Stimulated activated CD8-positive, alpha-beta memory T cell treated with anti-CD3 and anti-CD28 coated beads, Interleukin-15, amount 100 ng/mL, for 1 hour (primary cell): ENCODE measurements at regions not wholly inside any gene's neighbourhood (a gene's known extent, or its start where the extent isn't known, plus 50 kb on each side); places are given as distances from the start of the nearest gene placed in this dataset.
"Not testable (repeated sequence)": the region's sequence is repeated elsewhere in the genome, so short reads cannot be mapped to it uniquely, and the experiment has no call there.

ENCODE experiments used
- DNase-seq: peaks from one replicate; pipeline ENCODE4 v3.0.0-alpha.2; 2020; ENCODE audit warnings: low read depth

- DNase-seq: no peak
These were observed 374.1 kb upstream of the ACO1 start for GRCh38 chr9:32010322-32010721.

GRCh38 chr9:32011049-32011448 is 373.4 kb upstream of the ACO1 start:
- no peak for DNase-seq

GRCh38 chr9:32015795-32016194 is 368.6 kb upstream of the ACO1 start:
- DNase-seq: no peak

- no peak for DNase-seq
These were observed 338.9 kb upstream of the ACO1 start for GRCh38 chr9:32045513-32045912.

- DNase-seq: no peak
These were observed 317.2 kb upstream of the ACO1 start for GRCh38 chr9:32067261-32067660.

GRCh38 chr9:32069169-32069813 is 315.2 kb upstream of the ACO1 start:
- no peak for DNase-seq

- DNase-seq: no peak
These were observed 314.5 kb upstream of the ACO1 start for GRCh38 chr9:32069969-32070368.

- no peak for DNase-seq
These were observed 311.9 kb upstream of the ACO1 start for GRCh38 chr9:32072570-32072969.

- DNase-seq: no peak
These were observed 292.4 kb upstream of the ACO1 start for GRCh38 chr9:32092031-32092430.

GRCh38 chr9:32117291-32117690 is 267.2 kb upstream of the ACO1 start:
- DNase-seq: no peak

GRCh38 chr9:32128546-32128945 is 255.9 kb upstream of the ACO1 start:
- no peak for DNase-seq

- not testable (repeated sequence) for DNase-seq
These were observed 253.7 kb upstream of the ACO1 start for GRCh38 chr9:32130709-32131108.

- DNase-seq: no peak
These were observed 247.6 kb upstream of the ACO1 start for GRCh38 chr9:32136700-32137339.

- no peak for DNase-seq
These were observed 242.4 kb upstream of the ACO1 start for GRCh38 chr9:32142074-32142473.

- DNase-seq: not testable (repeated sequence)
These were observed 235.9 kb upstream of the ACO1 start for GRCh38 chr9:32148553-32148952.

- no peak for DNase-seq
These were observed 223.2 kb upstream of the ACO1 start for GRCh38 chr9:32161209-32161608.

GRCh38 chr9:32161720-32162119 is 222.7 kb upstream of the ACO1 start:
- no peak for DNase-seq

- DNase-seq: not testable (repeated sequence)
These were observed 218.1 kb upstream of the ACO1 start for GRCh38 chr9:32166316-32166715.

GRCh38 chr9:32171339-32171738 is 213.1 kb upstream of the ACO1 start:
- no peak for DNase-seq

GRCh38 chr9:32172256-32172655 is 212.2 kb upstream of the ACO1 start:
- no peak for DNase-seq

GRCh38 chr9:32177396-32177795 is 207.0 kb upstream of the ACO1 start:
- DNase-seq: no peak

GRCh38 chr9:32180597-32180996 is 203.8 kb upstream of the ACO1 start:
- DNase-seq: no peak

GRCh38 chr9:32200241-32200640 is 184.2 kb upstream of the ACO1 start:
- no peak for DNase-seq

- no peak for DNase-seq
These were observed 183.5 kb upstream of the ACO1 start for GRCh38 chr9:32200896-32201295.
